Bone marrow (tissue), 2 donors: ENCODE measurements at regions not wholly inside any gene's neighbourhood (a gene's known extent, or its start where the extent isn't known, plus 50 kb on each side); places are given as distances from the start of the nearest gene placed in this dataset.

ENCODE experiments used
- DNase-seq, 2 donors: peaks; one replicate each; lab custom pipeline; 2025; lab: John Stamatoyannopoulos, UW

- no peak for DNase-seq
Measured at GRCh38 chr14:76664790-76665189, 96.5 kb upstream of the VASH1 start.

- DNase-seq, result no peak
Measured at GRCh38 chr14:76666746-76667145, 94.5 kb upstream of the VASH1 start.

GRCh38 chr14:76669770-76670169 is 91.5 kb upstream of the VASH1 start:
- no peak for DNase-seq

- no peak for DNase-seq
Measured at GRCh38 chr14:76672123-76672522, 89.1 kb upstream of the VASH1 start.

- no peak for DNase-seq
Measured at GRCh38 chr14:76673261-76673660, 88.0 kb upstream of the VASH1 start.

GRCh38 chr14:76675046-76675445 is 86.2 kb upstream of the VASH1 start:
- no peak for DNase-seq

GRCh38 chr14:76676539-76676938 is 84.7 kb upstream of the VASH1 start:
- no peak for DNase-seq

- DNase-seq, result no peak
Measured at GRCh38 chr14:76677534-76678145, 83.6 kb upstream of the VASH1 start.

GRCh38 chr14:76678244-76678800 is 82.9 kb upstream of the VASH1 start:
- DNase-seq, result no peak

- no peak for DNase-seq
Measured at GRCh38 chr14:76682367-76682766, 78.9 kb upstream of the VASH1 start.

- no peak for DNase-seq
Measured at GRCh38 chr14:76686646-76687045, 74.6 kb upstream of the VASH1 start.

- DNase-seq, result no peak
Measured at GRCh38 chr14:76687611-76688382, 73.5 kb upstream of the VASH1 start.

GRCh38 chr14:76688383-76688671 is 72.9 kb upstream of the VASH1 start:
- no peak for DNase-seq

GRCh38 chr14:76690502-76691105 is 70.7 kb upstream of the VASH1 start:
- DNase-seq, result no peak

- DNase-seq, result no peak
Measured at GRCh38 chr14:76694106-76694505, 67.2 kb upstream of the VASH1 start.

GRCh38 chr14:76695263-76695920 is 65.9 kb upstream of the VASH1 start:
- DNase-seq, result no peak

GRCh38 chr14:76696361-76696760 is 64.9 kb upstream of the VASH1 start:
- no peak for DNase-seq

GRCh38 chr14:76696791-76697190 is 64.5 kb upstream of the VASH1 start:
- DNase-seq, result no peak

- DNase-seq, result no peak
Measured at GRCh38 chr14:76697246-76697905, 63.9 kb upstream of the VASH1 start.

- DNase-seq, result no peak
Measured at GRCh38 chr14:76698191-76698590, 63.1 kb upstream of the VASH1 start.

GRCh38 chr14:76698631-76699030 is 62.6 kb upstream of the VASH1 start:
- no peak for DNase-seq
